ENCODE measurements at regions not wholly inside any gene's neighbourhood (a gene's known extent, or its start where the extent isn't known, plus 50 kb on each side); places are given as distances from the start of the nearest gene placed in this dataset.

GRCh38 chr13:22018836-22019210 lies 347.9 kb downstream of the FGF9 start (continued):
- TF ChIP-seq CTCF (IDR thresholded peaks at IDR 0.05; ENCODE audit: control extremely low read depth in 1 of 3, insufficient read depth in 1 of 3, low read depth in 1 of 3, low read length in 3 of 3): no peak
- TF ChIP-seq SIX5 (IDR thresholded peaks at IDR 0.05; ENCODE audit: low read depth, low read length): no peak
- no peak for TF ChIP-seq TAF1 (IDR thresholded peaks at IDR 0.05; ENCODE audit: low read depth, low read length)
- TF ChIP-seq POLR2AphosphoS5 (IDR thresholded peaks at IDR 0.05; ENCODE audit: low read depth, low read length): no peak
- no peak for TF ChIP-seq GABPA (IDR thresholded peaks at IDR 0.05; ENCODE audit: borderline replicate concordance, insufficient read depth, low read length)
